Upper lobe of left lung (tissue), 6 donors: ENCODE measurements at regions not wholly inside any gene's neighbourhood (a gene's known extent, or its start where the extent isn't known, plus 50 kb on each side); places are given as distances from the start of the nearest gene placed in this dataset.
A peak's percentile ranks its signal among the peaks of the same experiment; 100 is the strongest.

Experiments used
- ATAC-seq, 2 donors: fragments of 200-7000 bp; cut with Tn5 transposase; one replicate each; pipeline ENCODE4 v1.9.1; 2022; ENCODE audit warnings: mild to moderate bottlenecking in 2 of 2, moderate library complexity in 2 of 2; ENCODE audit not compliant: low FRiP score in 2 of 2
- DNase-seq, 2 donors: peaks; one replicate each; pipeline ENCODE4 v3.0.0-alpha.2; 2019 to 2020
- H3K27ac ChIP-seq, 4 donors: fragments of 200-600 bp; sonication (generic); one replicate each; pipeline ENCODE4 v1.5.1; 2016 to 2019
- H3K27me3 ChIP-seq, 4 donors: fragments of 200-600 bp; sonication (generic); one replicate each; pipeline ENCODE4 v1.5.1; 2017 to 2019
- H3K36me3 ChIP-seq, 4 donors: fragments of 200-600 bp; sonication (generic); one replicate each; pipeline ENCODE4 v1.5.1; 2016 to 2019
- H3K4me1 ChIP-seq, 4 donors: fragments of 200-600 bp; sonication (generic); one replicate each; pipeline ENCODE4 v1.5.1; 2018 to 2019
- H3K4me3 ChIP-seq, 4 donors: fragments of 200-600 bp; sonication (generic); one replicate each; pipeline ENCODE4 v1.5.1; 2017 to 2019; ENCODE audit warnings: mild to moderate bottlenecking in 2 of 4, moderate library complexity in 1 of 4
- H3K9me3 ChIP-seq, 4 donors: fragments of 200-600 bp; sonication (generic); one replicate each; pipeline ENCODE4 v1.5.1; 2018 to 2019
- CTCF ChIP-seq, 6 experiments: fragments of 450-650 bp in 4 of 6; fragments of 200-600 bp in 2 of 6; sonication (generic) in 2 of 6; IDR thresholded peaks; one replicate each; pipeline ENCODE4 v1.5.1; 2016 to 2019; ENCODE audit warnings: antibody characterized with exemption in 6 of 6
- EP300 ChIP-seq, 4 donors: sonication (generic); formaldehyde crosslinking; IDR thresholded peaks; one replicate each; pipeline ENCODE4 v1.5.1; 2017; ENCODE audit warnings: antibody characterized with exemption in 4 of 4, control low read depth in 2 of 4
- POLR2A ChIP-seq, 4 donors: fragments of 450-650 bp; IDR thresholded peaks; one replicate each; pipeline ENCODE4 v1.5.1; 2016 to 2017; ENCODE audit warnings: antibody characterized with exemption in 4 of 4, mild to moderate bottlenecking in 2 of 4
- POLR2AphosphoS5 ChIP-seq, 2 donors: sonication (generic); formaldehyde crosslinking; IDR thresholded peaks; one replicate each; pipeline ENCODE4 v1.5.1; 2017; ENCODE audit warnings: antibody characterized with exemption in 2 of 2
- WGBS, 2 donors: methylation state at CpG; one replicate each; pipeline ENCODE4 v1.1.5; 2017 to 2018; 5-methylcytosine and 5-hydroxymethylcytosine counted together
- donor health status: DM: no; HTN: no; CAD: no; lungs with moderate emphysema.
- donor health status: DM: no; HTN: yes; CAD: no; lungs with severe emphysema.

- TF ChIP-seq POLR2A (IDR thresholded peaks at IDR 0.05) (no peak), POLR2AphosphoS5 (IDR thresholded peaks at IDR 0.05) (no peak), EP300 (IDR thresholded peaks at IDR 0.05) (no peak), CTCF (IDR thresholded peaks at IDR 0.05) (no peak)
These were observed 91.7 kb downstream of the CD24 start for GRCh38 chr6:106882601-106883518.

GRCh38 chr6:106882138-106882537, 92.4 kb downstream of the CD24 start:
- Histone ChIP-seq H3K27ac (no peak overlapping the region), H3K9me3 (no peaks in the 10 kb centered on the region), H3K27me3 (no peaks in the 10 kb centered on the region), H3K4me1 (no peaks in the 10 kb centered on the region), H3K4me3 (no peak overlapping the region), H3K36me3 (no peaks in the 10 kb centered on the region)
- no peak for ATAC-seq
- TF ChIP-seq POLR2AphosphoS5 (IDR thresholded peaks at IDR 0.05): no peak
- no peak for TF ChIP-seq POLR2A (IDR thresholded peaks at IDR 0.05)
- no peak for TF ChIP-seq EP300 (IDR thresholded peaks at IDR 0.05)
- no peak for TF ChIP-seq CTCF (IDR thresholded peaks at IDR 0.05)
- DNase-seq: no peak

More at GRCh38 chr6:106882601-106883518, 91.7 kb downstream of the CD24 start:
- H3K9me3 ChIP-seq: no peaks in the 10 kb centered on the region
- H3K27ac ChIP-seq: no peak overlapping the region
- WGBS, 2 donors: 91 to 93% methylated on average over 8 of the region's 8 CpGs
- H3K36me3 ChIP-seq: no peaks in the 10 kb centered on the region
- no peaks in the 10 kb centered on the region for H3K27me3 ChIP-seq
- no peaks in the 10 kb centered on the region for H3K4me1 ChIP-seq
- ATAC-seq (no peak), DNase-seq (no peak)
- H3K4me3 ChIP-seq: no peak overlapping the region

GRCh38 chr6:106880952-106881351, 93.6 kb downstream of the CD24 start:
- H3K4me1 ChIP-seq: no peaks in the 10 kb centered on the region

GRCh38 chr6:106875782-106876321, 98.7 kb downstream of the CD24 start:
- DNase-seq (peak in 1 of 2 donors; percentile 22), ATAC-seq (no peak)
- Histone ChIP-seq H3K27me3 (no peaks in the 10 kb centered on the region), H3K4me3 (no peak overlapping the region), H3K27ac (no peak overlapping the region), H3K36me3 (no peaks in the 10 kb centered on the region), H3K9me3 (peaks cover 0 to 7% (median 1%) of the 10 kb centered on the region in 4 donors), H3K4me1 (no peaks in the 10 kb centered on the region)
- 92% methylated on average over 4 of the region's 4 CpGs for WGBS, 2 donors
- TF ChIP-seq POLR2AphosphoS5 (IDR thresholded peaks at IDR 0.05) (no peak), CTCF (IDR thresholded peaks at IDR 0.05) (no peak), POLR2A (IDR thresholded peaks at IDR 0.05) (no peak), EP300 (IDR thresholded peaks at IDR 0.05) (no peak)

More at GRCh38 chr6:106880952-106881351, 93.6 kb downstream of the CD24 start:
- WGBS, 2 donors: 93% methylated on average over 3 of the region's 3 CpGs
- no peaks in the 10 kb centered on the region for H3K27me3 ChIP-seq
- DNase-seq (no peak), ATAC-seq (no peak)
- H3K9me3 ChIP-seq: peaks cover 0 to 2% (median under 1%) of the 10 kb centered on the region in 4 donors
- TF ChIP-seq CTCF (IDR thresholded peaks at IDR 0.05): no peak
- H3K36me3 ChIP-seq: no peaks in the 10 kb centered on the region
- no peak overlapping the region for H3K4me3 ChIP-seq
- no peak overlapping the region for H3K27ac ChIP-seq
